EH (cell line): ENCODE measurements at regions not wholly inside any gene's neighbourhood (a gene's known extent, or its start where the extent isn't known, plus 50 kb on each side); places are given as distances from the start of the nearest gene placed in this dataset.

Experiments
- DNase-seq: peaks from one replicate; pipeline ENCODE4 v3.0.0-alpha.2; 2015; ENCODE audit warnings: low read depth

DNA sequence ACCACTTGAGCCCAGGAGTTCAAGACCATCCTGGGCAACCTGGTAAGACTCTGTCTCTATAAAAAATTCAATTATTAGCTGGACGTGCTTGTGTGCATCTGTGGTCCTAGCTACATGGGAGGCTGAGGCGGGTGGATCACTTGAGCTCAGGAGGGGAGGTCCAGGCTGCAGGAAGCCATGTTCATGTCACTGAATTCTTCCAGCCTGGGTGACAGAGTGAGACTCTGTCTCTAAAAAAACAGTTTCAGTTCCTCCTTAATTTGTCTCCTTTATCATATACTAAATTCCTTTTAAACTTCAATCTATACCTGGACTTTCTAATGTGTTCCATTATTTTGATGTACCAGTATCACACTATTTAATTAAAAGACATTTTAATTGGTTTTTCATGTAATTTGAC is 422.2 kb upstream of the TLE4 start:
- no peak for DNase-seq

DNA sequence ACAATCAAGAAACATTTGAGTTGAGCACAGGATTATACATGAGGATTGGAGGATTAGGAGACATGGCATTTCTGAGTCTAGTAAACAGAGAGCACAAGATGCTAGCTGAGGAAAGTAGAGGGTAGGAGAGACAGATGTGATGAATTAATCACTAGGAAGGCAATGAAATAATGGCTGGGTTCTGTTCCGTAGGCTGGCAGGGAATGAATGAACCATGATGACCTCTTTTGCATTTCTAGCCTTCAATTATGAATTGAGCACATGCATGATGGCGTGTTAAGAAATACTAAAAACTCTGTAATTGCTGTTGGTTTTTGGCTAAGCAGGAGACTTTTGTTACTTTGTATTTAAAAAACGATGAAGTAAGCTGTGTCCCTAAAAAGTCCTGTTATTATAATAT is 420.0 kb upstream of the TLE4 start:
- DNase-seq: no peak

DNA sequence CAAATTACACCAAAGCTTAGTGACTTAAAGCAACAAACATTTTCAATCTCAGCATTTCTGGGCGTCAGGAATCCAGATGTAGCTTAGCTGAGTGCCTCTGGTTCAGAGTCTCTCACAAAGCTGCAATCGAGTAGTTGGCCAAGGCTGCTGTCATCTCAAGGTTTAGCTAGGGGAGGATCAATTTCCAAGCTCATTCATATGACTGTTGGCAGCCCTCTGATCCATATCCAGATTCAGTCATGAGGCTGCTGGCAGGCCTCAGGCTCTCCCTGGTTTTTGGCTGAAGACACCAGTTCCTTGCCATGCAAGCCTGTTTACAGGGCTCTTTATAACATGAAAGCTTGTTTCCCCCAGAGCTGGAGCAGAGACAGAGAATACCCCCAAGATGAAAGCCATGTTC is 419.5 kb upstream of the TLE4 start:
- no peak for DNase-seq

DNA sequence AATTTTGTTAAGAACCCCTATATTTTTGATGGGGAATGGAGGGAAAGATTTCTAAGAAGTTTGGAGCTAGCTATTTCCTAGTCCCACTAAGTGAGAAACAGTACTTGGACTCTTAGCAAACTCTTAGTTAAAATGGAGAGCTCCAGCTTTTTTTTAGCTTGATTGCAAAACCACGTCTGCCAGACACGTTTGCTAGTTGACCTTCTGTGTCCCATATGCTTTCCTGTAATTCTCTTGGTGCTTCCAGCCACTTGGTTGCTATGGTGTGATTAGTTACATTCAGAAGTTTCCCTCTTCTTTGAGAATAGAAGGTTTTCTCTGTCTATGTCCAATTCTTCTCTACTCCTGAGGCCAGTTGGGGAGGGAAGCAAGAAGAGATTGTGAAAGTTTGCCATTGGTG is 417.0 kb upstream of the TLE4 start:
- DNase-seq: peak; percentile 18

DNA sequence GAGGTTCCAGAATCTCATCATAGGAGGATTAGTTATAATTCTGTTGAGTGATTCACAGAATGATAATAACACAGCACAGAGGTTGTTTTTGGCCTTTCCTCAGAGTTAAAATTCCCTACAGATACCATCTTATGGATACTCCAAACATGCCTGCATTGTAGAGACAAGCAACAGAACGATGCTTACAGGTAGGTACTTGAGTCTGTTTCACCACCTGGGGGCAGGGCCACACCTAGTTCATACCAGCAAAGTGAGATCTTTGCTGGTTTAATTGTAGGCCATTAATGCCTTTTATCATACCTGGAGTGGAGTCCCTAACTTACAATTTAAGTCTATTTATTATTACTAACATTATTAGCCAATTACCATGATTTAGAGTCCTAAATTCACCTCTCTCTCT is 416.5 kb upstream of the TLE4 start:
- DNase-seq: no peak

DNA sequence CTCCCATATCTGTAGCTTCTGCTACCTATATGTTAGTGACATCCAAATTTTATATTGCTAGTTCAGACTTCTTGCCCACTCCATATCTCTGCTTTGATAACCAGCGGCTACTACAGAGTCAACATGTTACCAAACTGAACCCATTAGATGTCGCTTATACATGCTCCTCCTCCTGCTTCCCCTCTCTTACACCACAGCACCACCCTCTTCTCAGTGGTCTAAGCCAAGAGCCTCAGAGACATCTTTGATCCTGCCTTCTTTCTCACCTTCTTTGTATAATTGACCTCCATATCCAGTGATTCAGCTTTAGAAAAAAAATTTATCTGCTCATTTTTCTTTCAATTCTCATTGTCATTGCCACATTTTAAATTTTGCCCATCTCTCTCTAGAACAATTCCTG is 408.2 kb upstream of the TLE4 start:
- DNase-seq: no peak

DNA sequence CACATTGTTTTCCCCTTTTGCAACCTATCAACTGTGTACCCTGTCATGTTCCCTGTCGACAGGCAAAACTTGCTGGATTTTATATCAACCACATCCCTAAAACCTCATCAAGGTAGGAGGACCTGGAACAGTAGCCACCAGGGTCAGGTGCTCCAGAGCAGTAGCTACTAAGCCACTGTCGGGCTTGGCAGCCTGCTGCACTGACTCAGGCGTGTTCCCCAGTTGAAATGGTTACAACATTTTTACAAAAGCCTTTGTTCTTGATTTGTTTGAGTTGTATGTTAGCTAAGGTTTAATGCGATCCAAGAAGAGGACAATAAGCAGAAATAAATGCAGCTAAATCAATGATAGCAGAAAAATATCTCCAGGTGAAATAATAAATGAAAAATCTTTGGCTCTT is 407.4 kb upstream of the TLE4 start:
- DNase-seq: no peak

DNA sequence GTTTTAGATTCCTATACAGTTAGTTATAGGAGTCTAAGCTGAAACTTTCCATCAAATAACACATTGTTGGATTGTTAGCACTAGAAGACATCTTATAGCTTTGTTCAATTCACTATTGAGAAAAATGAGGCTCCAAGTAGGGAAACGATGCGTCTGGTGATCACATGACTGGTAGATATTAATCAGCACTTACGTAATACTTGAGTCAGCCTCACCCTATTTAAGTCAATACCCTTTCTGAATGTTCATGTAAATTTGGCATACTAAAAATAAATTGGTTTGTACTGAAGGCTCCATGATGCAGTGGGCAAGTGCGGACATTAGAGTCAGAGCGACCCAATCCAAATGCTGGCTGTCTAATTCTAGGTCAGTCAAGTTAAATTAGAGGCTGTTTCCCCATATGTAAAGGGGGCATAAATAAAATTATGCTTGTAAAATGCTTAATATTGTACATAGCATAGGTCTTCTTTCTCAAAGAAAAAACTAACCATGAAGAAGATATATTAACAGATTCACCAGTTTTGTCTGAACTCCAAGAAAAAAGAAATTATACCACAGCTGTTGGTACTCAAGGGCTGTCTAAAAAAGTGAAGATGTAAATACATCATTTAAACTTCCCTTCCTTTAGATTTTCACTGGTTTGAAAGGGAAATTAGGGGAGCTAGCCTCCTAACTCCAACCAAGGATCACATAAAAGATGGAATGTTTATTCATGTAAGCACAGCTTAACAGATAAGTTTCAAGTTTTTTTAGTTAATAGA is 406.6 kb upstream of the TLE4 start:
- DNase-seq: peak; percentile 54

DNA sequence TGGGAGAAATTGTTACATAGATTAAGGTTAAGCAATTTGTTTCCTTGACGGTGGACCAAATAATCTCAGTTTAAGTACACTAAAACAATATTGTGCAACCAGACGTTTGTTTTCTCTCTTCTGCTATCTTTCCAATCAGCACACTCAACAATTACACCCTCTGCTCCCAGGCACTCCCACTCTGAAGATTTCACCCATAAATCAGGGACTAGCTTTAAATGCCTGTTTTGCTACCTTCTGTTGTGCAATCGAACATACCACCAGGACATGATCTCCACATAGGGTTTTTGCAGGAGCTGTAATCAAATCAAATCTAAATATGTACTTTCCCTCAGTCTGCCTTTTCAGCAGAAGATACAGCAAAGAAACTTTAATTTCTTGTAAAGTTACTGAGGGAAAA is 405.8 kb upstream of the TLE4 start:
- DNase-seq: peak; percentile 81

DNA sequence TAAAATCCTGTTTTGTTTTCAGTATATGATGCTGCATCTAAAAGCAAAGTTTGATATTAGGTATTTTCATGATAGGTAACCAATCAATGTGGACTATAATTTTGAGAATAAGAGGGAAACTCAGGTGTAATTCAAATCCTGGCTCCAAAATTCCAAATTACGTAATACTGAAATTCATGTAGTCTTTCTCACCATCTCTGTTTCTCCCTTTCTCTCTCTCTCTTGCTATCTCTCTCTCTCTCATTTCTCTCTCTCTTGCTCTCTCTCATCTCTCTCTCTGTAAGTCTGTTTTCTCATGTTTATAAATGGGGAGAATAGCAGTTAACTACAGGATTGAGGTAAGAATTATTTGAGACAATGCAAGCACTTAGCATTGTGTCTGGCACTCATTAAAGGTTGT is 401.1 kb upstream of the TLE4 start:
- DNase-seq: no peak

DNA sequence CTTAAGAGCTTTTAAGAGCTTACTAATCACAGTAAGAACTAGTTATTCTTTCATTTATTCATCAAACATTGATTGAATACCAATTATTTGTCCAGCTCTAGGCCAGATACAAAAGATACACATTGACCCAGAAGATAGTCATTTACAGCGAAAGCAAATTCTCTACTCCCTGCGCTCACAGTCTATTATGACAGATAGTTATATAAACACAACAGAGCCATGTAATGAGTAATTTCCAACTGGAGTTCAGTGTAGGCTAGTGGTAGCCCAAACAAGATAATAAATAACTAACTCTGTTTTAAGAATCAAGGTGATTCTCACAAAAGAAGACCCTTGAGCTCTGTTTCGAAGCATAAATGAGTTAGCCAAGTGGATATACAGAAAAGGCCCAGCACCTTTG is 397.8 kb upstream of the TLE4 start:
- no peak for DNase-seq

DNA sequence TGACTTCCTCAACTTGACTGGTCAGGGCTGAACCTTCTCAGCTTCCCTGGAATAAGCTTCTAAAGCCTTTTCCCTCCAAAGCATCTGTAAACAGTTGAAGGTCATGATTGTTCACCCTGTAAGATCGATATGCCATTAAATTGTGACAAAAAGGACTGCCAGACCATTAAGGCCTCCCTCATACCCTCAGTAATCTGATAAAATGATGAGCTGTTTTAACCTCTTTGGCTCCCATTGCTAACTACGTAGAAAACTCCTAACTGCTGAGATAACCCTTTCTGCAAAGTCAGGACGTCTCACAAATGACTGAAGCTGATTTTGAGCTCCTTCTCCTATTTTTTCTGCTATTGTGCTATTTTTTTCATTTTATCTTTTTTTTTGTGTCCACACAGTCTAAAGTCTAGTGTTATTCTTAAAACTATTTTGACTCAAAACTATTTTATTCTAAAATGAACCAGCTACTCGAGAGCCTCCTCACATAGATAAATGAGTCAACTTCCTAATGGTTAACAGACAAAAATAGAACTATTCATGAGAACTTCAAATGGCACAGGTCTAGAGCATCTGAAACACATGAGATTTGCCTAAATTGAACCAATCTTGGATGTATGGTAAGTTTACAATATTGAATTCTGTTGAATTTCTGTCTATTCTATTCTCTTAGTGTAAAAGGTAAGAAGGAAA is 395.6 kb upstream of the TLE4 start:
- peak; percentile 64 for DNase-seq

DNA sequence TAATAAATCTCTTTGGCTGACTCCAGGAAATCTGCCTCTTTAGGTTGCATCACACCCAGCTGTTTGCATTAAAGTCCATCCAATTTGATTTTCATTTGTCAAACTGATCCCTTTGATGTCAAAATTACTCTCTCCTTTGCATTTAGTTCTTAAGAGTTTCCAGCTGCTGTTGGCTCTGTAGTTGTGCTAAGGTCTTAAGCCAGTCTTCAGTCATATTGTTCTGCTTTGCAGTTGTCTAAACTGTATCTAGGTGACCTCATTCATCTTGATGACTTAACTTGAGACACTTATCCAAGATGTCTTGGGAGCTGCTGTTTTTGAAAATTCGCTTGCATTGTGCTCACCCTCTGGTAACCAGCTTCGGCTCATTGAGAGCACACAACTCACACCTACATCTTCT is 386.9 kb upstream of the TLE4 start:
- no peak for DNase-seq

DNA sequence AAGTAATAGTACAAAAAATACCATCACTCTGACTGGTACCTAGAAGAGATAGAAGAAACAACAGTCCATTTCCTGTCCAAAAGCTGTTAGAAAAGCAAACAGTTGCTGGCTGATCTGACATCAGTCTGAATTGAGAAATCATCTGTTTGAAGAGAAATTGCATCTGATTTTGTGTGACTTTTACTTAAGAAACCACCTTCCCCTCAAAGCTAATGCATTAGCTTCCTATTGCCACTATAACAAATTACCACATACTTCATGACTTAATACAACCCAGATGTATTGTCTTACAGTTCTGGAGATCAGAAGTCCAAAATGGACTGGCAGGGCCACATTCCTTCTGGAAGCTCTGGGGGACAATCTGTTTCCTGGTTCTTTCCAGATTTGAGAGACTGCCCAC is 385.9 kb upstream of the TLE4 start:
- peak; percentile 72 for DNase-seq

DNA sequence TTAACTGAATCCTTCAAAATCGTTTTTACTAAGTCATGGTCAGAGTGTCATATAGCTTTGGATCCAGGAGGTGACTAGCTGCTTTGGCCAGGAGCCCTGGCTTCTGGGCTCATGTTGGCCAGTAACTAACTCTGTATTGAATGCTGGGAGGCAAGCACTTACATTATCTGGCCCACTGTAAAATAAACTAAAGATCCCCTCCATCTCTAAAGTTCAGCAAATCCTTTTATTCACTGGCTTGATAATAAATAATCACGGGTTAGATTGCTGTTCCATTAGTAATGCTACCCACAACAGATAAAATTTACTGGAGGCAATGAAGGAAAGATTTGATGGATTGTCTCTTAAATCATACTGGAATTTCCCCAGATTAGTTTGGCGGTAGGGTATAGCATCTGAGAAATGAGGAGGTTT is 382.2 kb upstream of the TLE4 start:
- DNase-seq: peak; percentile 89

DNA sequence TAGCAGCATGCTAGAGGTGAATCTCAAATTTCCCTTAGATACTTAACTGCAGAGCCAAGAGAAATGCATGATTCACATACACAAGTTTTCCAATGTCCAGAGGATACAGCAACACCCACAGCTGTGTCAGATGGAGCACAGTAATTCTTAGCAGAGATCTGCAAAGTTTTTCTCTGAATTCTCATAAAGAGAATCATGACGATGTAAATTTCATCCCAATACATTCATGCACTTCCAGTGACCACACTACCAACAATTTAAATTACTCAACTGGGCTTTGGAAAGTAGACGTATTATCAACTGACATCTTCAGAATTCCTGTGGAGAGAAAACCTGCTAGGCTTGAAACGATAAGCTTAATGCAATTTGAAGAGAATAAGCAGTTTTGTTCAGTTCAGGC is 378.8 kb upstream of the TLE4 start:
- peak; percentile 92 for DNase-seq

DNA sequence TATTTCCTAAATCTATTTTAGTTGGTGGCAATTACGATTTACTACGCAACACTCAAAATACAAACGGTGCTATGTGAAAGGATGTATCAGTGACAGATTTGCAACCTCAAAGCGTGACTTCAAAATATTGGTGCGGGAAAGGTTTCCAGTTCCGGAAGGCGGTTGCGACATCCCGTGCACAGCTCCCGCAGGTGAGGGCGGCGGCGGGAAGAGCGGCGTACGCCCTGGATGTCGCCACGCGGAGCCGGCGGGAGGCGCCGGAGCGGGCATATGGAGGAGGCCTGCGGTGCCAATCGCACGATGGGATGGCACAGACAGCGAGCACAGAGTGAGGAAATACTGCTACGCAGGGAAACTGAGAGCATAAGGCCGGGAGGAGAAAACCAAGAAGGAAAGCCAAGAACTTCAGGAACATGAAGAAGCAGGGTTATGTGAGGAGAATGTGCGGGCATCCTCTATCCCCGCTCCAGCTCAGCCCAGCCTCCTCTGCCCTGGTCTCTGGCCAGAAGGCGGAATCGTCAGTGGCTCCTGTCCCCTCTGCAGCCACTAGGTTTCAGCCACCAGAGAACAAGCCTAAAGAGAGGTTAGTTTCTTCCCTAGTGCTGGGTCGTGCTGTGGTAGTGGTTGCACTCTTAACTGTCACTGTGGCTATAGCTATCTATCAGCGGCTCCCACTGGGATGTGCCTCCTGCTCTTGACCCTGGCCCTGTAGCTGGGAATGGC is 378.1 kb upstream of the TLE4 start:
- no peak for DNase-seq

DNA sequence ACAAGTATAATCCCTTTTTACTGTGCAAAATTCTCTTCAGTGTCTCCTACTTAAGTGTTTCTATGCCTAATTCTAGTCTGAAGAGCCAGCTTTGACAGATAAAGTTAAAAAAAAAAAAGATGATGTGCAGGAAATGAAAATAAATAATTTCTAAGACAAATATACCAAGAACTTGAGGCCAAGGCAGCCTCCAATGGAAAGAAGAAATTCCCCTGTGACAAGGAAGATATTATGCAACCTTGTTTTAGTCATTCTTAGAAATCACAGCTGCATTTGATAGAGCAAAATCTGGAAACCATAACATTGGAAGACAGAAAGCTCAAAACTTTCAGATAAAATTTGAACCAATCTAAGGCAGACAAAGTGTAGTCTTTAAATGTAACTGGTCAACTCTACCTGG is 375.9 kb upstream of the TLE4 start:
- peak; percentile 90 for DNase-seq

DNA sequence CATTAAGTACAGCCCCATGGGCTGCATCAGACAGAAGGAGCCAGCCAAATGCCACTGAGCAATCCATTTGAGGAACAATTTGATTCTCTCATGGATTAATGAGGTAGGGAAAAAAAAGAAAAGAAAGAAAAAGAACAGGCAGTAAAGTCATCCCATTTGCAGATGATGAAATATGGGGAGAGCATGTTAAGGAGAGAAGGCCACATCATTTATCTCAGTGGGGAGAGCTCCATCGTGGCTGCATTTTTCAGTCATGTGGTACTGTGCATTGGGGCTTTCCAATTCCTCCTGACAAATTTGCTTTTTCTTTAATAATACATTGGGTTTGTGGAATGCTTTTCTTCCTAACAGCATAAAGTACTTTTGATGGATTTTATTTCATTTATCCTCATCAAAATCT is 375.2 kb upstream of the TLE4 start:
- DNase-seq: peak; percentile 60

DNA sequence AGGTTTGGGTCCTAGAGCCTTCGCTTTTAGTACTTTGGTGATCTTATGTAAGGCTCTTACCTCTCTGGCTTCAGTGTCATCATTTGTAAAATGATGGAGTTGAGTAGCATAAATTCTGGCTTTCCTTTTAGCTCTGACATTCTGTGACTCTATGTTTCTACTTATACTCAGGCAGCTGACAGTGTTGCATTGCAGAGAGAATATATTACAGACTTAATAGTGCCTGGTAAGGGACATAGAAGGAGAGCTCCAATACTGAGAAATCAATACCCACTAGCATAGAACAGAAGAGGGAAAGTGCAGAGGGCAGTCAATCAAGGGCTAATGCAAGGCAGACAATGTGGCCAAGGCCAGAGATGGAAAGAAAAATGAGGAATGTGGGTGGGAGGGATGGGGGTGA is 371.4 kb upstream of the TLE4 start:
- no peak for DNase-seq

DNA sequence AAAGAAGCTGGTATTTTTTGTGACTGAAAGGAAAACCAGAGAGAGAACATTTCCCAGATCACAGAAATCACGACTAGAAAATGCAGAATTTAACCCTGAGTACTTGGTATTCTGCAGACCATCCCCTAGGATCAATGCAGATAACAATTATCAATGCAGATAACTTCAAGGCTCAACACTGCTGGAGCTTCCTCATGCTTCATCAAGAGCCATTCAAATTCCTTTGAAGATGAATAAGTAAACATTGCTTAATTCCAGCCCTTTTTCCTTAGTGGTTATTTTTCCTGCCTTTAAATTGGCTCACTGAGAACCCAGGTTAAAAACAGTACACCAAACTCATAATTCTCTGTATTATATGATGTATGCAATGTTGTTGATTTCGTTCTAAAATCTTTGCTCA is 370.1 kb upstream of the TLE4 start:
- DNase-seq: peak; percentile 56

DNA sequence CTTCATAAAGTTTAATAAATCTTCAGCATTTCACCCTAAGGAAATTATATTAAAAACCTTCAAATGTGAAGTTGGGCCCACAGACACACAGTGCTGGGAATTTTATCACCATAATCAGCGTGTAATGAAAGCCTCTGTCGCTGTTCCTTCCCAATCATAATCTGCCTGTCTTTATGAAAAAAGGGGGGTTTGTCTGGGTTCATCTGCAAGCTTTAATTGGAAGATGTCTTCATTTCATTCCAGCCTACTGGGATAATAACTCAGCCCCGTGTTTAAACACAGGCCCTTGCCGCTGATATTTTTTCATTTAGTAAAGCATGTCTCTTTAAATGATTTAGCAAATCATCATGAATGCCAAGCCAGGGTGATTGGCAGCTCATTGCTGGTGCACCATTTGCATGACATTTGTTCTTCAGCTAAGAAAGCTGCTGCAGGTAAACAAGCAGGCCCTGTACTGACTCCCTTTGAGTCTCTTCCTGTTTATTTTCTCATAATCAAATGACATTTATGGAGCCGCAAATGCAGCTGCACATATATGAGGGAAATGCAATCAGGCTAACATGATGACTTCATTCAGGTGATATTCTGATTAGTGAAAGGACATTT is 362.9 kb upstream of the TLE4 start:
- no peak for DNase-seq
